ENCODE measurements at regions not wholly inside any gene's neighbourhood (a gene's known extent, or its start where the extent isn't known, plus 50 kb on each side); places are given as distances from the start of the nearest gene placed in this dataset.

DNA sequence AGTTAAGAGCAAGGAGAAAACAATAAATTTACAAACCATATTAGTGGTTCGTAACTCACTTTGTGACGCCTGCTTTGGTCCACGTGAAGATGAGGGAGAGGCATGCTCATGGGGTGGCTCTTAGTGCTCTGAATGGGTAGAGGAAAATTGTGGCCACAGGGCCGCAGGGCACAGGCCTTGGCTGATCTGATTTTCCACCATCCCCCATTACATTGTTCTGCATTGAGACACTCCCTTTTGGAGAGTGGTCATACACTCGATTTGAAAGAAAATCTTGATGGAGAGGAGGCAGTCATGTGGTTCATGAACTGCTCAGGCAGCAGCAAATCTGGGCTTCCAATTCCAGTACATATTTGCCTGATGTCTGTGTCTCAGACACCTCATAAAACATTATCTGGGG lies 815.2 kb downstream of the UQCRFS1 start:
- ChIA-PET CTCF (no interaction called here), POLR2A (ENCODE audit: low non-redundant PET) (no interaction called here)
- peaks cover 20% of the 10 kb centered on the region for H3K9me3 ChIP-seq (ENCODE audit: low read depth, low read length, poor library complexity, severe bottlenecking)
- intact Hi-C loops (cut with micrococcal nuclease; ENCODE audit: unreplicated experiment): no loop called here
- H3K4me1 ChIP-seq (ENCODE audit: insufficient read depth, low read length, poor library complexity, severe bottlenecking): no peaks in the 10 kb centered on the region
- H3K27ac ChIP-seq (ENCODE audit: low read depth, low read length, poor library complexity, severe bottlenecking): no peak overlapping the region
- no TSS peak for BruUV-seq (replicated peaks)
- TF ChIP-seq, protein P1, sequence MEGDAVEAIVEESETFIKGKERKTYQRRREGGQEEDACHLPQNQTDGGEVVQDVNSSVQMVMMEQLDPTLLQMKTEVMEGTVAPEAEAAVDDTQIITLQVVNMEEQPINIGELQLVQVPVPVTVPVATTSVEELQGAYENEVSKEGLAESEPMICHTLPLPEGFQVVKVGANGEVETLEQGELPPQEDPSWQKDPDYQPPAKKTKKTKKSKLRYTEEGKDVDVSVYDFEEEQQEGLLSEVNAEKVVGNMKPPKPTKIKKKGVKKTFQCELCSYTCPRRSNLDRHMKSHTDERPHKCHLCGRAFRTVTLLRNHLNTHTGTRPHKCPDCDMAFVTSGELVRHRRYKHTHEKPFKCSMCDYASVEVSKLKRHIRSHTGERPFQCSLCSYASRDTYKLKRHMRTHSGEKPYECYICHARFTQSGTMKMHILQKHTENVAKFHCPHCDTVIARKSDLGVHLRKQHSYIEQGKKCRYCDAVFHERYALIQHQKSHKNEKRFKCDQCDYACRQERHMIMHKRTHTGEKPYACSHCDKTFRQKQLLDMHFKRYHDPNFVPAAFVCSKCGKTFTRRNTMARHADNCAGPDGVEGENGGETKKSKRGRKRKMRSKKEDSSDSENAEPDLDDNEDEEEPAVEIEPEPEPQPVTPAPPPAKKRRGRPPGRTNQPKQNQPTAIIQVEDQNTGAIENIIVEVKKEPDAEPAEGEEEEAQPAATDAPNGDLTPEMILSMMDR (conservative IDR thresholded peaks at IDR 0.05; ENCODE audit: low read depth, low read length): no peak
- no peak for TF ChIP-seq EZH2 (IDR thresholded peaks at IDR 0.05; ENCODE audit: borderline replicate concordance, low read depth, low read length, poor library complexity, severe bottlenecking)
- no peaks in the 10 kb centered on the region for H3K27me3 ChIP-seq (replicated peaks; ENCODE audit: insufficient read depth, low read depth, low read length, poor library complexity)
- no peak for DNase-seq (ENCODE audit: low spot score)
- no peaks in the 10 kb centered on the region for H3K36me3 ChIP-seq (ENCODE audit: insufficient read depth, low read length, poor library complexity, severe bottlenecking)
- no peak overlapping the region for H3K4me3 ChIP-seq (ENCODE audit: low read depth, low read length, poor library complexity, severe bottlenecking)

DNA sequence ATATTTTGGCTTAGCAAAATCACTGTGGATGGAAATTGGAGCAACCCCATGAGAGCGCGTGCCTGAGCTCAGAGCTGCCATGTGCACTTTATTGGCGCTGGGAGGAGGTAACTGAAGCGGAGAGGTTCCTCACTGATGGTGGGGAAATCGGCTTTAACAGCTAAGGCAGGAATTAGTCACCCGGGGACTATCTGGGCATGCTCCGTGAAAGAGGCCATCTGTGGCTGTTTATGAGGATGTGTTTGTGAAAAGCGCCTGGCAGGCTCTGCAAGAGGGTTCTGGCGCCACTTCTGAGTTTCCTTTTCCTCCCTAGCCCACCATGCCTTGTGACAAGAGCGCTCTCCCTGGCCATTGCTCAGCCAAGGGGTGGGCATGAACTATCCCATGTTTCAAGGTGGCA lies 815.6 kb downstream of the UQCRFS1 start:
- CTCF ChIA-PET: no interaction called here
- H3K4me3 ChIP-seq (ENCODE audit: low read depth, low read length, poor library complexity, severe bottlenecking): no peak overlapping the region
- H3K27ac ChIP-seq (ENCODE audit: low read depth, low read length, poor library complexity, severe bottlenecking): no peak overlapping the region
- no TSS peak for BruUV-seq (replicated peaks)
- H3K27me3 ChIP-seq (replicated peaks; ENCODE audit: insufficient read depth, low read depth, low read length, poor library complexity): no peaks in the 10 kb centered on the region
- TF ChIP-seq, protein P1 (conservative IDR thresholded peaks at IDR 0.05; ENCODE audit: low read depth, low read length): no peak
- no peaks in the 10 kb centered on the region for H3K4me1 ChIP-seq (ENCODE audit: insufficient read depth, low read length, poor library complexity, severe bottlenecking)
- H3K36me3 ChIP-seq (ENCODE audit: insufficient read depth, low read length, poor library complexity, severe bottlenecking): no peaks in the 10 kb centered on the region
- DNase-seq (ENCODE audit: low spot score): no peak
- H3K9me3 ChIP-seq (ENCODE audit: low read depth, low read length, poor library complexity, severe bottlenecking): peaks cover 20% of the 10 kb centered on the region
- intact Hi-C loops (cut with micrococcal nuclease; ENCODE audit: unreplicated experiment): no loop called here
- POLR2A ChIA-PET (ENCODE audit: low non-redundant PET): no interaction called here

DNA sequence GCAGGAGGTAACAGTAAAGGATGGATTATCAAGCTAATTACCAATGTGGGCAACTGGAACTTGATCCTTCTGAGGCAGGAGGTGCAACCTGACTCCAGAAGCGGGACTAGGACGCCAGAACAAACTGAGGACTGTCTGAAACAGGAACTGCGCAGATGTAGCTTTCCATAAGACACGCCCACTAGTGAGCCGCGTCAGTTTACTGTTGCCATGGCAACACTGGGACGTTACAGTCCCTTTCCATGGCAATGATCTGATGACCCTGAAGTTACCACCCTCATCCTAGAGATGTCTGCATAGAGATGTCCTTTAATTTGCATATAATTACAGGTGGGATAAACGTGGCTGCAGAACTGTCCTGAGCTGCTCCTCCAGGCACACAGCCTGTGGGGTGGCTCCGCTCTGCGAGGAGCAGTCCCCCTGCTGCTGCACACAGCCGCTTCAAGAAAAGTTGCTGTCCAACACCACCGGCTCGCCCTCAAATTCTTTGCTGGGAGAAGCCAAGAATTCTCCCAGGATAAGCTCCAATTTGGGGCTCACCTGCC lies 816.6 kb downstream of the UQCRFS1 start:
- Histone ChIP-seq H3K4me3 (ENCODE audit: low read depth, low read length, poor library complexity, severe bottlenecking) (no peak overlapping the region), H3K9me3 (ENCODE audit: low read depth, low read length, poor library complexity, severe bottlenecking) (peaks cover 20% of the 10 kb centered on the region), H3K27ac (ENCODE audit: low read depth, low read length, poor library complexity, severe bottlenecking) (no peak overlapping the region), H3K4me1 (ENCODE audit: insufficient read depth, low read length, poor library complexity, severe bottlenecking) (no peaks in the 10 kb centered on the region), H3K27me3 (replicated peaks; ENCODE audit: insufficient read depth, low read depth, low read length, poor library complexity) (no peaks in the 10 kb centered on the region), H3K36me3 (ENCODE audit: insufficient read depth, low read length, poor library complexity, severe bottlenecking) (no peaks in the 10 kb centered on the region)
- CTCF ChIA-PET: no interaction called here
- intact Hi-C loops (cut with micrococcal nuclease; ENCODE audit: unreplicated experiment): no loop called here
- BruUV-seq (replicated peaks): no TSS peak
- DNase-seq (ENCODE audit: low spot score): no peak
- TF ChIP-seq, protein P1 (conservative IDR thresholded peaks at IDR 0.05; ENCODE audit: low read depth, low read length): no peak
- no peak for TF ChIP-seq EZH2 (IDR thresholded peaks at IDR 0.05; ENCODE audit: borderline replicate concordance, low read depth, low read length, poor library complexity, severe bottlenecking)
- POLR2A ChIA-PET (ENCODE audit: low non-redundant PET): no interaction called here
